HepG2 (cell line): ENCODE measurements at regions not wholly inside any gene's neighbourhood (a gene's known extent, or its start where the extent isn't known, plus 50 kb on each side); places are given as distances from the start of the nearest gene placed in this dataset.

Experiments used
- ARID5B ChIP-seq: IDR thresholded peaks from 2 replicates; pipeline ENCODE4 v1.4.0; 2020; ENCODE audit warnings: mild to moderate bottlenecking, missing genetic modification reagents
- CHD2 ChIP-seq: IDR thresholded peaks from 2 replicates; pipeline ENCODE4 v1.6.1; 2011; ENCODE audit warnings: low read depth, low read length, improper control_type of control experiment
- CTCF ChIP-seq: sonication (generic); formaldehyde crosslinking; IDR thresholded peaks from 2 replicates; pipeline ENCODE4 v1.5.0; 2020; ENCODE audit warnings: mild to moderate bottlenecking, missing genetic modification reagents, moderate library complexity
- FOXM1 ChIP-seq: sonication (generic); formaldehyde crosslinking; IDR thresholded peaks from 2 replicates; pipeline ENCODE4 v1.5.0; 2020; ENCODE audit warnings: missing genetic modification reagents
- KDM4B ChIP-seq: sonication (generic); formaldehyde crosslinking; IDR thresholded peaks from 2 replicates; pipeline ENCODE4 v1.4.0; 2020; ENCODE audit warnings: missing genetic modification reagents
- MIER2 ChIP-seq: IDR thresholded peaks from 2 replicates; pipeline ENCODE4 v1.6.1; 2016; ENCODE audit warnings: missing biosample characterization, missing genetic modification reagents
- MXI1 ChIP-seq: IDR thresholded peaks from 3 replicates; pipeline ENCODE4 v1.6.1; 2012; ENCODE audit warnings: low read depth, low read length, inconsistent platforms, borderline replicate concordance
- NFYB ChIP-seq: sonication (generic); formaldehyde crosslinking; IDR thresholded peaks from 2 replicates; pipeline ENCODE4 v1.4.0; 2020; ENCODE audit warnings: missing genetic modification reagents
- PCBP1 ChIP-seq: fragments of 200-400 bp; formaldehyde crosslinking; IDR thresholded peaks from 2 replicates; pipeline ENCODE4 v1.6.1; 2017; ENCODE audit warnings: mild to moderate bottlenecking, low read depth, low read length, borderline replicate concordance
- RNF219 ChIP-seq: sonication (generic); formaldehyde crosslinking; IDR thresholded peaks from 2 replicates; pipeline ENCODE4 v1.5.0; 2020; ENCODE audit warnings: mild to moderate bottlenecking, missing genetic modification reagents
- SOX13 ChIP-seq, 3 experiments: fragments of 450-650 bp in 1 of 3; sonication (generic) in 1 of 3; formaldehyde crosslinking in 1 of 3; IDR thresholded peaks in 2 of 3; conservative IDR thresholded peaks in 1 of 3; 2 replicates each; pipeline versions ENCODE4 v1.5.0 to v1.6.1; 2016 to 2020; ENCODE audit warnings: antibody characterized with exemption in 1 of 3, mild to moderate bottlenecking in 1 of 3, missing compliant biosample characterization in 1 of 3, missing genetic modification reagents in 1 of 3, moderate library complexity in 1 of 3
- TRIM24 ChIP-seq: sonication (generic); formaldehyde crosslinking; IDR thresholded peaks from 2 replicates; pipeline ENCODE4 v1.8.0; 2022; ENCODE audit warnings: mild to moderate bottlenecking, missing genetic modification reagents
- ZBTB25 ChIP-seq: IDR thresholded peaks from 2 replicates; pipeline ENCODE4 v1.6.1; 2018; ENCODE audit warnings: missing genetic modification reagents
- ZFP82 ChIP-seq: sonication (generic); formaldehyde crosslinking; IDR thresholded peaks from 2 replicates; pipeline ENCODE4 v1.5.1; 2020; ENCODE audit warnings: mild to moderate bottlenecking, missing genetic modification reagents, borderline replicate concordance
- ZNF44 ChIP-seq: sonication (generic); formaldehyde crosslinking; IDR thresholded peaks from 2 replicates; pipeline ENCODE4 v1.5.1; 2020; ENCODE audit warnings: mild to moderate bottlenecking, missing genetic modification reagents
- ZNF567 ChIP-seq: sonication (generic); formaldehyde crosslinking; IDR thresholded peaks from 2 replicates; pipeline ENCODE4 v1.8.1; 2023; ENCODE audit warnings: mild to moderate bottlenecking, missing genetic modification reagents, borderline replicate concordance
- TF ChIP-seq, protein P1 (sequence below): sonication (generic); formaldehyde crosslinking; IDR thresholded peaks from 2 replicates; pipeline ENCODE4 v1.9.0; 2022; ENCODE audit warnings: missing genetic modification reagents, mild to moderate bottlenecking, borderline replicate concordance

GRCh38 chr20:53797085-53797484 is 203.4 kb upstream of the ZNF217 start (continued):
- TF ChIP-seq, protein P1, sequence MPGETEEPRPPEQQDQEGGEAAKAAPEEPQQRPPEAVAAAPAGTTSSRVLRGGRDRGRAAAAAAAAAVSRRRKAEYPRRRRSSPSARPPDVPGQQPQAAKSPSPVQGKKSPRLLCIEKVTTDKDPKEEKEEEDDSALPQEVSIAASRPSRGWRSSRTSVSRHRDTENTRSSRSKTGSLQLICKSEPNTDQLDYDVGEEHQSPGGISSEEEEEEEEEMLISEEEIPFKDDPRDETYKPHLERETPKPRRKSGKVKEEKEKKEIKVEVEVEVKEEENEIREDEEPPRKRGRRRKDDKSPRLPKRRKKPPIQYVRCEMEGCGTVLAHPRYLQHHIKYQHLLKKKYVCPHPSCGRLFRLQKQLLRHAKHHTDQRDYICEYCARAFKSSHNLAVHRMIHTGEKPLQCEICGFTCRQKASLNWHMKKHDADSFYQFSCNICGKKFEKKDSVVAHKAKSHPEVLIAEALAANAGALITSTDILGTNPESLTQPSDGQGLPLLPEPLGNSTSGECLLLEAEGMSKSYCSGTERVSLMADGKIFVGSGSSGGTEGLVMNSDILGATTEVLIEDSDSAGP (CRISPR knock-in tag): peak; percentile 4; the same call in 1 of the 2 replicates
- TF ChIP-seq SOX13 (IDR thresholded peaks at IDR 0.05) (no peak), SOX13 (CRISPR knock-in tag; conservative IDR thresholded peaks at IDR 0.05 in 1 of 2, IDR thresholded peaks at IDR 0.05 in 1 of 2) (peak in 1 of 2 experiments; percentile 60; a peak in 2 of 4 replicates), RNF219 (CRISPR knock-in tag) (no peak), MXI1 (no peak), ARID5B (CRISPR knock-in tag) (peak; percentile 44; the same call in 1 of the 2 replicates), FOXM1 (no peak), TRIM24 (CRISPR knock-in tag) (no peak), MIER2 (CRISPR knock-in tag) (no peak), ZFP82 (CRISPR knock-in tag) (0 out of 2 replicates have a peak, but pooled peaks have one; percentile 31), ZBTB25 (CRISPR knock-in tag) (0 out of 2 replicates have a peak, but pooled peaks have one; percentile 28), CHD2 (no peak), PCBP1 (no peak), KDM4B (CRISPR knock-in tag) (no peak), NFYB (CRISPR knock-in tag) (no peak), CTCF (no peak), ZNF44 (no peak), ZNF567 (CRISPR knock-in tag) (0 out of 2 replicates have a peak, but pooled peaks have one; percentile 46)
